ENCODE measurements at regions not wholly inside any gene's neighbourhood (a gene's known extent, or its start where the extent isn't known, plus 50 kb on each side); places are given as distances from the start of the nearest gene placed in this dataset.

DNA sequence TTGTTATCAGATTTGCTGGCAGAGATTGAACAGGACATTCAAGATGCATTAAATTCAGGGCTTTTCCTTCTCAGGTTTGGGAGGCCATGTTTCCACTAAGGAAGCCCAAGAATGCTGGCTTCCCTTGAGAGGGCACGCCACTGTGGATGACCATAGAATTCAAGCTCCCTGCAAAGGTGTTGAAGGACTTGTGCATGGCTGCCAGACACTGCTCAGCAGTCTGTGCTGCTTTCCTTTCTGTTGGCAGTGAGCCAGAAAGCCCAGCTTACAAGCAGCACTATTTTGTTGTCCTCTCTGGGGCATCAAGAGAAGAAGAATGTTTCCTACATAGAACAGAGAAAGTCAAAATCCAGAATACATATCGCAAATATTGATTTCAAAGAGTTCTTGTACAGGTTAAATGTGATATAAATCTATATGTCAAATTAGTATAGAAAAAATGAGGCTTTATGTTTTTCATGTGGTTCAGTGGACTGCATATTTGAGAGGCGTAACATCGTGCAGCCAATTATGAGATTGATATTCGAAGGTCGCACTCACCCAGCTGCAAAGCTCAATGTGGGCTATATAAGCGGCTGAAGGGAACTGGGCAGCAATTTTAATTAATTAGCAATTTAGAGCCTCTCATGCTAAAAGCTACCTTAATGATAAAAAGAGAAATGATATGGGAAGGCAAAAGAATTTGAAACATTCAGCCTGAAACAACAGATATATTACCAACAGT, 103.1 kb upstream of the ISL1 start:
- H3K27me3 ChIP-seq (ENCODE audit: control insufficient read depth, insufficient read depth, low read length), result no peaks in the 10 kb centered on the region
- no peak overlapping the region for H3K4me3 ChIP-seq (ENCODE audit: low read depth, low read length)
- H3K4me1 ChIP-seq (ENCODE audit: control insufficient read depth, insufficient read depth, low read length), result peaks cover 33% of the 10 kb centered on the region
- H3K27ac ChIP-seq (ENCODE audit: low read depth, low read length), result no peak overlapping the region
- H3K9ac ChIP-seq (ENCODE audit: low read depth, low read length), result peak overlapping the region; percentile 17; the same call in 1 of the 2 replicates
- H3K36me3 ChIP-seq (ENCODE audit: control insufficient read depth, insufficient read depth, low read length), result no peaks in the 10 kb centered on the region
- H3K9me3 ChIP-seq (ENCODE audit: control insufficient read depth, insufficient read depth, low read length), result no peaks in the 10 kb centered on the region

DNA sequence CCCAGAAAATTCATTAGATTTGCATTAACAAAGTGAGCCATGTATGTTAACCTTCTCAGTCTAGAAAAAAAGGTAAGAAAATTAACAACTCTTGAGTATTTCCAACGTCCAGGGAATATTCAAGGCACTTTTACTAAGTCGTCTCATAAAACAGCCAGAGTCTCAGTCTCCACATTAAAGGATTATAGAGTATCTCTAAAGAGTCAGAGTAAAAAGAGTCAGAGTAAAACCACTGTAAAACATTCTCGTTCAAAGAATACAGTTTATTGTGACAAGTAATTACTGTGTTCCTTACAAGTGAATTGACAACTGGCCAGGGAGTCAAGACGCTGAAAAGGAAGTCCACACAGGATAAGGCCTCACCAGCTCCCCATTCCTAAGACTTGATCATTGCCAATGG, 97.2 kb upstream of the ISL1 start:
- Histone ChIP-seq H3K36me3 (ENCODE audit: control insufficient read depth, insufficient read depth, low read length) (no peaks in the 10 kb centered on the region), H3K9me3 (ENCODE audit: control insufficient read depth, insufficient read depth, low read length) (no peaks in the 10 kb centered on the region), H3K27me3 (ENCODE audit: control insufficient read depth, insufficient read depth, low read length) (no peaks in the 10 kb centered on the region), H3K9ac (ENCODE audit: low read depth, low read length) (no peak overlapping the region), H3K27ac (ENCODE audit: low read depth, low read length) (no peak overlapping the region), H3K4me1 (ENCODE audit: control insufficient read depth, insufficient read depth, low read length) (peaks cover 6% of the 10 kb centered on the region; the same call in 1 of the 2 replicates), H3K4me3 (ENCODE audit: low read depth, low read length) (no peak overlapping the region)

DNA sequence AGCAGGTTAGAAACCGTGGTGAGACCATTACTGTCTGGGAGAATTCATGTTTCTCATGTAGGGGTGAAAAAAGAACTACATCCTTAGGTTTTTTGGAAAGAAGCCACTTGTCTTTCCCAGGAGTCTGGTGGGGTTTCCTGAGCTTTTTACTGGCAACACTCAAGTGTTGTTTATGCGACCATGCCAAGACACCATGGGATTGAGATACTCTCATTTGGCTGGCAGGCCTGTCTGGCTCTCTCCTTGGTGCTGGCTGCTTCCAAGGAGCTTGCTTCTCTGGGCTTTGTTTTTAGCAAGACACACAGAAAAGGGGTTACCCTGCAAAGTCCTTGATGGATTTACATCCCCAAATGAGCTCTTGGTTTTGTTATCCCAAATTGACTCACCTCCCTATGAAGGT, 80.9 kb upstream of the ISL1 start:
- Histone ChIP-seq H3K4me1 (ENCODE audit: control insufficient read depth, insufficient read depth, low read length) (no peaks in the 10 kb centered on the region), H3K9ac (ENCODE audit: low read depth, low read length) (no peak overlapping the region), H3K4me3 (ENCODE audit: low read depth, low read length) (no peak overlapping the region), H3K27me3 (ENCODE audit: control insufficient read depth, insufficient read depth, low read length) (no peaks in the 10 kb centered on the region), H3K36me3 (ENCODE audit: control insufficient read depth, insufficient read depth, low read length) (no peaks in the 10 kb centered on the region), H3K9me3 (ENCODE audit: control insufficient read depth, insufficient read depth, low read length) (peaks cover 3% of the 10 kb centered on the region; the same call in 1 of the 2 replicates), H3K27ac (ENCODE audit: low read depth, low read length) (no peak overlapping the region)

DNA sequence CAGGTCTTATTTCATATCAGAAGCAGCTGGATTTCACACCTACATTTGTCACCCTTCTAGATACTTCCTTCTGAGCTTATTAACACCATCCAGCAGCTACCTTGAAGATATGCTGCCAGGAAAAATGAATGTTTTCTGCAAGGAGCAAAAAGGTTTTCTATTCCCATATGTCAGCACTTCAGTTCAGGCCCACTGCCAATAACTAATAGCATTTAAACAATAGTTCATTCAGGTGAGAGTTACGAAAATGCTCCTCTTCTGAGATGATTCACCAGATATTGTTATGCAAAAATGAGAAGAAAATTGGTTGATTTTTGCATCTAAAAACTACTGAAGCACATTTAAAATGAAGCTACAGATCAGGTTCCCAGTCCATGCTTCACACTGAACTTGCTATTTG, 56.4 kb upstream of the ISL1 start:
- no peak overlapping the region for H3K27ac ChIP-seq (ENCODE audit: low read depth, low read length)
- no peak overlapping the region for H3K9ac ChIP-seq (ENCODE audit: low read depth, low read length)
- H3K36me3 ChIP-seq (ENCODE audit: control insufficient read depth, insufficient read depth, low read length), result no peaks in the 10 kb centered on the region
- no peaks in the 10 kb centered on the region for H3K9me3 ChIP-seq (ENCODE audit: control insufficient read depth, insufficient read depth, low read length)
- H3K4me3 ChIP-seq (ENCODE audit: low read depth, low read length), result no peak overlapping the region
- no peaks in the 10 kb centered on the region for H3K27me3 ChIP-seq (ENCODE audit: control insufficient read depth, insufficient read depth, low read length)
- H3K4me1 ChIP-seq (ENCODE audit: control insufficient read depth, insufficient read depth, low read length), result peaks cover 9% of the 10 kb centered on the region
